Astrocyte of the hippocampus (primary cell): ENCODE measurements at regions not wholly inside any gene's neighbourhood (a gene's known extent, or its start where the extent isn't known, plus 50 kb on each side); places are given as distances from the start of the nearest gene placed in this dataset.

ENCODE experiments used
- DNase-seq: peaks from one replicate; pipeline ENCODE4 v3.0.0; 2011; ENCODE audit warnings: low read depth, low spot score

- DNase-seq, result peak; percentile 19
These were observed 59.8 kb upstream of the NR2F2 start for GRCh38 chr15:96270581-96271172.

GRCh38 chr15:96272427-96272826 is 58.1 kb upstream of the NR2F2 start:
- DNase-seq, result no peak

GRCh38 chr15:96273317-96274086 is 57.0 kb upstream of the NR2F2 start:
- peak; percentile 77 for DNase-seq

GRCh38 chr15:96274087-96274440 is 56.4 kb upstream of the NR2F2 start:
- no peak for DNase-seq

GRCh38 chr15:96274698-96275097 is 55.8 kb upstream of the NR2F2 start:
- no peak for DNase-seq

GRCh38 chr15:96276438-96277210 is 53.9 kb upstream of the NR2F2 start:
- DNase-seq, result no peak
